OCI-LY1 (cell line): ENCODE measurements at regions not wholly inside any gene's neighbourhood (a gene's known extent, or its start where the extent isn't known, plus 50 kb on each side); places are given as distances from the start of the nearest gene placed in this dataset.
"Not testable (repeated sequence)": the region's sequence is repeated elsewhere in the genome, so short reads cannot be mapped to it uniquely, and the experiment has no call there.

Experiments
- H2AFZ ChIP-seq: fragments of 200-600 bp; sonication (generic), shearing (Covaris generic); 2 replicates; pipeline ENCODE4 v1.6.0; 2014; ENCODE audit warnings: antibody characterized with exemption, mild to moderate bottlenecking, low read length
- H3F3A ChIP-seq: fragments of 200-600 bp; sonication (generic), shearing (Covaris generic); 2 replicates; pipeline ENCODE4 v1.6.0; 2014; ENCODE audit warnings: mild to moderate bottlenecking, antibody characterized with exemption, low read length, moderate library complexity; ENCODE audit not compliant: insufficient read depth
- H3K27ac ChIP-seq: fragments of 200-600 bp; sonication (generic); 2 replicates; pipeline ENCODE4 v1.5.1; 2014; ENCODE audit warnings: low read length, mixed run types, mild to moderate bottlenecking, low read depth; ENCODE audit not compliant: poor library complexity, severe bottlenecking
- H3K27me3 ChIP-seq: fragments of 200-600 bp; sonication (generic); 2 replicates; pipeline ENCODE4 v1.6.0; 2014; ENCODE audit warnings: antibody characterized with exemption, mild to moderate bottlenecking, low read length, moderate library complexity; ENCODE audit not compliant: insufficient read depth
- H3K36me3 ChIP-seq: fragments of 200-600 bp; sonication (generic); 2 replicates; pipeline ENCODE4 v1.6.1; 2014; ENCODE audit warnings: mild to moderate bottlenecking, antibody characterized with exemption, low read length, moderate library complexity, mixed read lengths; ENCODE audit not compliant: insufficient read depth
- H3K4me1 ChIP-seq: fragments of 200-600 bp; sonication (generic); 2 replicates; pipeline ENCODE4 v1.5.1; 2014; ENCODE audit warnings: mild to moderate bottlenecking, low read length, moderate library complexity; ENCODE audit not compliant: insufficient read depth, severe bottlenecking
- H3K4me2 ChIP-seq: fragments of 200-600 bp; sonication (generic), shearing (Covaris generic); 2 replicates; pipeline ENCODE4 v1.6.1; 2014; ENCODE audit warnings: low read length
- H3K4me3 ChIP-seq: fragments of 200-600 bp; sonication (generic); 2 replicates; pipeline ENCODE4 v1.5.1; 2014; ENCODE audit warnings: low read length, low read depth, mild to moderate bottlenecking, mixed read lengths; ENCODE audit not compliant: poor library complexity, severe bottlenecking
- H3K79me2 ChIP-seq: fragments of 200-600 bp; shearing (Covaris generic); 2 replicates; pipeline ENCODE4 v1.6.1; 2016; ENCODE audit warnings: mixed run types, low read length, mixed read lengths; ENCODE audit not compliant: insufficient read depth
- H3K9ac ChIP-seq: fragments of 200-600 bp; sonication (generic), shearing (Covaris generic); 2 replicates; pipeline ENCODE4 v1.6.1; 2014; ENCODE audit warnings: mild to moderate bottlenecking, low read length, mixed read lengths
- H3K9me2 ChIP-seq: fragments of 200-600 bp; sonication (generic), shearing (Covaris generic); 2 replicates; pipeline ENCODE4 v1.6.1; 2014; ENCODE audit warnings: low read depth, mild to moderate bottlenecking, low read length, mixed read lengths
- H3K9me3 ChIP-seq: fragments of 200-600 bp; shearing (Covaris generic); 2 replicates; pipeline ENCODE4 v1.6.1; 2014; ENCODE audit warnings: low read length, mixed read lengths
- H4K20me1 ChIP-seq: fragments of 200-600 bp; sonication (generic), shearing (Covaris generic); 2 replicates; pipeline ENCODE4 v1.6.0; 2016; ENCODE audit warnings: mild to moderate bottlenecking, low read length; ENCODE audit not compliant: insufficient read depth
- CTCF ChIP-seq: fragments of 200-600 bp; sonication (generic), shearing (Covaris generic); IDR thresholded peaks from 2 replicates; pipeline ENCODE4 v1.5.1; 2017; ENCODE audit warnings: mild to moderate bottlenecking, antibody characterized with exemption, low read length, moderate library complexity, mixed read lengths
- EZH2 ChIP-seq: fragments of 200-600 bp; sonication (generic), shearing (Covaris generic); IDR thresholded peaks from 2 replicates; pipeline ENCODE4 v1.8.0; 2017; ENCODE audit warnings: borderline replicate concordance, mixed run types, mild to moderate bottlenecking, antibody characterized with exemption, low read length, moderate library complexity, mixed read lengths

DNA sequence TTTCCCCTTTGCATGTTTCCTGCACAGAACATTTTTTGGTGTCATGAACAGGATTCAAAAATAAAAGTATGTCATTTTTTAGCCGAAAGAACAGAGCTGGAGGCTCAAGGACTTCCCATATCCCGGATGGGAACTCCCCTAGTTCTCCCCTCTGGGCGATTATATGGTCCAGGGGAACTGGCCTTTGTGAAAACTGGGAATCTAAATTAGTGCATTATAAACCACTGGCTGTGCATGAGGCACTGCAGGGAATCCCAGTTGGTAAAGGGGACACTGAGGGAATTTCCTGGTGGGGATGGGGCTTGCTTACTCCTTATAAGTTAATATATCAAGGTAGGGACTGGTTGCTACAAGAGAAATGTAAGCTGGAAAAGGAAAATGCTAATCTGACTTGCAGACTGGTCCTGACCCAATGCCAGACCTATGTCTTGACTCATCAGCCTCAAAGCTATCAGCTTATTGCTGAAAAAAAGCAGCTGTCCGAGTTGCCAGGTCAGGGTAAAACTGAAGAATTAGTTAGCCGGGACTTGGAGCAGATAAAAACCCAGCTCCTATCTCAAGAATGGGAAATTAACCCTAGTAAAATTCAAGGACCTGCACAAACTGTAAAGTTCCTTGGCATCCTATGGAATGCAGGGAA, 122.6 kb downstream of the FCRL5 start:
- no peak overlapping the region for H3K4me2 ChIP-seq
- H3K9ac ChIP-seq, result no peak overlapping the region
- no peak overlapping the region for H3K4me3 ChIP-seq
- no peaks in the 10 kb centered on the region; the same call in 1 of the 2 replicates for H3K27me3 ChIP-seq
- H3K9me3 ChIP-seq, result no peaks in the 10 kb centered on the region
- no peaks in the 10 kb centered on the region for H3K4me1 ChIP-seq
- no peaks in the 10 kb centered on the region for H3K79me2 ChIP-seq
- H3F3A ChIP-seq, result no peaks in the 10 kb centered on the region
- no peak for TF ChIP-seq CTCF
- no peak for TF ChIP-seq EZH2
- H4K20me1 ChIP-seq, result no peaks in the 10 kb centered on the region
- H3K9me2 ChIP-seq, result no peaks in the 10 kb centered on the region
- no peak overlapping the region for H2AFZ ChIP-seq
- H3K27ac ChIP-seq, result no peak overlapping the region
- H3K36me3 ChIP-seq, result no peaks in the 10 kb centered on the region

- not testable (repeated sequence) for H3K4me2 ChIP-seq, H3K27ac ChIP-seq, H4K20me1 ChIP-seq, H3K79me2 ChIP-seq, H3K9me3 ChIP-seq, H3K36me3 ChIP-seq, H3K4me1 ChIP-seq, H3K9ac ChIP-seq, H2AFZ ChIP-seq, H3K9me2 ChIP-seq, H3F3A ChIP-seq, H3K27me3 ChIP-seq, H3K4me3 ChIP-seq
Observed at GRCh38 chr1:157423764-157424163, 128.6 kb downstream of the FCRL5 start.

DNA sequence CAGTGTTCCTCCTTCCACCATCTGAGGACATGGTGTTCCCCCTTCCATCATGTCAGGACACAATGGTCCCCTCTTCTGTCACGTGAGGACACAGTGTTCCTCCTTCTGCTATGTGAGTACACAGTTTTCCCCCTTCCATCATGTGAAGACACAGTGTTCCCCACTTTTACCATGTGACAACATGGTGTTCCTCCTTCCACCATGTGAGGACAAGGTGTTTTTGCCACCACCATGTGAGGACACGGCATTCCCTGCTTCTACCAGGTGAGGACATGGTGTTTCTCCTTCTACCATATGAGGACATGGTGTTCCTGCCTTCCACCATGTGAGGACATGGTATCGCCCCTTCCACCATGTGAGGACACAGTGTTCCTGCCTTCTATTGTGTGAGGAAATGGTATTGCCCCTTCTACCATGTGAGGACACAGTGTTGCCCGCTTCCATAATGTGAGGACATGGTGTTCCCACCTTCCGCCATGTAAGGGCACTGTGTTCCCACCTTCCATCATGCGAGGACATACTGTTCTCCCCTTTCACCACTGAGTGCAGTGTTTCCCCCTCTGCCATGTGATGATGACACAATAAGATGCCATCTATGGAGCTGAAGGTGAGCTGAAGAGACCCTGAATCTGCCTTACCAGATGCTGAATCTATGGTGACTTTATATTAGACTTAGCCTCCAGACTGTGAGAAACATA, 132.3 kb downstream of the FCRL5 start:
- H3K4me3 ChIP-seq, result no peak overlapping the region
- no peaks in the 10 kb centered on the region for H3K4me1 ChIP-seq
- no peaks in the 10 kb centered on the region for H3K9me3 ChIP-seq
- no peaks in the 10 kb centered on the region for H3K36me3 ChIP-seq
- H3F3A ChIP-seq, result no peaks in the 10 kb centered on the region
- H3K79me2 ChIP-seq, result no peaks in the 10 kb centered on the region
- H3K9ac ChIP-seq, result no peak overlapping the region
- no peak overlapping the region for H3K27ac ChIP-seq
- H2AFZ ChIP-seq, result no peak overlapping the region
- no peaks in the 10 kb centered on the region for H3K27me3 ChIP-seq
- H3K9me2 ChIP-seq, result no peaks in the 10 kb centered on the region
- no peaks in the 10 kb centered on the region for H4K20me1 ChIP-seq
- H3K4me2 ChIP-seq, result no peak overlapping the region
- TF ChIP-seq CTCF, result no peak
- no peak for TF ChIP-seq EZH2

GRCh38 chr1:157418659-157419058, 133.7 kb downstream of the FCRL5 start:
- H3K36me3 ChIP-seq, result no peaks in the 10 kb centered on the region
- H2AFZ ChIP-seq, result no peak overlapping the region
- H3K27me3 ChIP-seq, result no peaks in the 10 kb centered on the region
- H3K4me1 ChIP-seq, result no peaks in the 10 kb centered on the region
- no peaks in the 10 kb centered on the region for H3K9me3 ChIP-seq
- H3K4me2 ChIP-seq, result no peak overlapping the region
- no peak overlapping the region for H3K4me3 ChIP-seq
- no peak overlapping the region for H3K27ac ChIP-seq
- no peaks in the 10 kb centered on the region for H3F3A ChIP-seq
- H3K9ac ChIP-seq, result no peak overlapping the region
- no peaks in the 10 kb centered on the region for H3K9me2 ChIP-seq
- no peaks in the 10 kb centered on the region for H4K20me1 ChIP-seq
- no peaks in the 10 kb centered on the region for H3K79me2 ChIP-seq
- TF ChIP-seq EZH2, result no peak
- no peak for TF ChIP-seq CTCF
